Activated T-cell treated with anti-CD3 and anti-CD28 coated beads, Interleukin-2, amount 50 U/mL, for 72 hours (primary cell): ENCODE measurements at regions not wholly inside any gene's neighbourhood (a gene's known extent, or its start where the extent isn't known, plus 50 kb on each side); places are given as distances from the start of the nearest gene placed in this dataset.

Experiments used
- ATAC-seq, 2 donors: fragments of 150-1000 bp; cut with Tn5 transposase; replicated peaks in 1 of 2; 2 replicates each; pipeline ENCODE4 v1.10.0; 2021; ENCODE audit warnings: moderate library complexity in 2 of 2, mild to moderate bottlenecking in 1 of 2
- DNase-seq, 2 donors: peaks; one replicate each; pipeline ENCODE4 v3.0.0; 2021 to 2022; ENCODE audit warnings: mixed read lengths in 1 of 2
- H3K27ac Mint-ChIP-seq: one replicate; pipeline ENCODE4 v1.8.0; 2022; ENCODE audit warnings: mild to moderate bottlenecking, moderate library complexity, mixed read lengths
- H3K27me3 Mint-ChIP-seq: one replicate; pipeline ENCODE4 v1.8.0; 2022; ENCODE audit warnings: low read depth, mixed read lengths
- H3K36me3 Mint-ChIP-seq, 2 donors: one replicate each; pipeline ENCODE4 v1.8.0; 2022; ENCODE audit warnings: mixed read lengths in 2 of 2, mild to moderate bottlenecking in 1 of 2; ENCODE audit not compliant: insufficient read depth in 2 of 2
- H3K4me1 Mint-ChIP-seq: one replicate; pipeline ENCODE4 v1.8.0; 2022; ENCODE audit warnings: low read depth, mixed read lengths
- H3K4me3 Mint-ChIP-seq, 2 donors: one replicate each; pipeline ENCODE4 v1.8.0; 2022; ENCODE audit warnings: mild to moderate bottlenecking in 2 of 2, mixed read lengths in 2 of 2, moderate library complexity in 2 of 2
- H3K9me3 Mint-ChIP-seq, 2 donors: one replicate each; pipeline ENCODE4 v1.8.0; 2022; ENCODE audit warnings: mixed read lengths in 2 of 2

GRCh38 chr4:182107931-182108330 is 135.3 kb upstream of the TENM3 start:
- Mint-ChIP-seq H3K4me3 (no peak overlapping the region), H3K36me3 (no peaks in the 10 kb centered on the region), H3K9me3 (no peaks in the 10 kb centered on the region), H3K4me1 (no peaks in the 10 kb centered on the region), H3K27ac (no peak overlapping the region), H3K27me3 (no peaks in the 10 kb centered on the region)
- no peak for ATAC-seq
- no peak for DNase-seq

GRCh38 chr4:182111586-182111985 is 131.6 kb upstream of the TENM3 start:
- DNase-seq = no peak
- Mint-ChIP-seq H3K27ac (no peak overlapping the region), H3K9me3 (peaks cover 2 to 6% of the 10 kb centered on the region in 2 donors), H3K4me1 (no peaks in the 10 kb centered on the region), H3K36me3 (no peaks in the 10 kb centered on the region), H3K27me3 (no peaks in the 10 kb centered on the region), H3K4me3 (no peak overlapping the region)
- ATAC-seq = no peak

GRCh38 chr4:182113779-182114178 is 129.4 kb upstream of the TENM3 start:
- ATAC-seq = no peak
- Mint-ChIP-seq H3K36me3 (no peaks in the 10 kb centered on the region), H3K9me3 (peaks cover 3 to 6% of the 10 kb centered on the region in 2 donors)

GRCh38 chr4:182124359-182124758 is 118.8 kb upstream of the TENM3 start:
- Mint-ChIP-seq H3K36me3 (peaks cover 0 to 4% of the 10 kb centered on the region in 2 donors), H3K27me3 (no peaks in the 10 kb centered on the region), H3K4me3 (no peak overlapping the region), H3K9me3 (peaks cover 6 to 19% of the 10 kb centered on the region in 2 donors), H3K4me1 (no peaks in the 10 kb centered on the region), H3K27ac (no peak overlapping the region)
- ATAC-seq (no peak), DNase-seq (no peak)

More at GRCh38 chr4:182113779-182114178, 129.4 kb upstream of the TENM3 start:
- no peak for DNase-seq
- Mint-ChIP-seq H3K27ac (no peak overlapping the region), H3K4me3 (no peak overlapping the region), H3K27me3 (no peaks in the 10 kb centered on the region), H3K4me1 (no peaks in the 10 kb centered on the region)

- no peak for DNase-seq
- H3K27me3 Mint-ChIP-seq = no peaks in the 10 kb centered on the region
- no peaks in the 10 kb centered on the region for H3K36me3 Mint-ChIP-seq
- no peak overlapping the region for H3K4me3 Mint-ChIP-seq
- no peak overlapping the region for H3K27ac Mint-ChIP-seq
- ATAC-seq = no peak
- H3K9me3 Mint-ChIP-seq = peaks cover 5 to 14% of the 10 kb centered on the region in 2 donors
- no peaks in the 10 kb centered on the region for H3K4me1 Mint-ChIP-seq
Measured at GRCh38 chr4:182126096-182126495, 117.1 kb upstream of the TENM3 start.

- Mint-ChIP-seq H3K4me3 (no peak overlapping the region), H3K27ac (no peak overlapping the region), H3K36me3 (no peaks in the 10 kb centered on the region), H3K9me3 (peaks cover 5 to 14% of the 10 kb centered on the region in 2 donors), H3K27me3 (no peaks in the 10 kb centered on the region), H3K4me1 (no peaks in the 10 kb centered on the region)
- ATAC-seq = no peak
- DNase-seq = no peak
Measured at GRCh38 chr4:182126603-182127002, 116.6 kb upstream of the TENM3 start.

- no peaks in the 10 kb centered on the region for H3K4me1 Mint-ChIP-seq
- no peak overlapping the region for H3K27ac Mint-ChIP-seq
- H3K9me3 Mint-ChIP-seq = peaks cover 0 to 1% of the 10 kb centered on the region in 2 donors
- peaks cover 17% of the 10 kb centered on the region for H3K27me3 Mint-ChIP-seq
- DNase-seq (no peak), ATAC-seq (no peak)
- H3K36me3 Mint-ChIP-seq = no peaks in the 10 kb centered on the region
- H3K4me3 Mint-ChIP-seq = no peak overlapping the region
Measured at GRCh38 chr4:182133033-182133432, 110.2 kb upstream of the TENM3 start.

GRCh38 chr4:182134261-182134660 is 108.9 kb upstream of the TENM3 start:
- Mint-ChIP-seq H3K27me3 (peaks cover 22% of the 10 kb centered on the region), H3K27ac (no peak overlapping the region), H3K36me3 (no peaks in the 10 kb centered on the region), H3K9me3 (peaks cover 0 to 1% of the 10 kb centered on the region in 2 donors), H3K4me3 (no peak overlapping the region), H3K4me1 (no peaks in the 10 kb centered on the region)
- DNase-seq = no peak
- no peak for ATAC-seq

GRCh38 chr4:182136201-182136600 is 107.0 kb upstream of the TENM3 start:
- Mint-ChIP-seq H3K27me3 (peaks cover 36% of the 10 kb centered on the region), H3K36me3 (no peaks in the 10 kb centered on the region), H3K4me1 (no peaks in the 10 kb centered on the region), H3K27ac (no peak overlapping the region), H3K9me3 (peaks cover 0 to 1% of the 10 kb centered on the region in 2 donors), H3K4me3 (no peak overlapping the region)
- DNase-seq = no peak
- no peak for ATAC-seq

- H3K27ac Mint-ChIP-seq = no peak overlapping the region
- no peaks in the 10 kb centered on the region for H3K36me3 Mint-ChIP-seq
- DNase-seq = no peak
- H3K27me3 Mint-ChIP-seq = peaks cover 48% of the 10 kb centered on the region
- peaks cover 0 to 1% of the 10 kb centered on the region in 2 donors for H3K9me3 Mint-ChIP-seq
- no peak overlapping the region for H3K4me3 Mint-ChIP-seq
- H3K4me1 Mint-ChIP-seq = no peaks in the 10 kb centered on the region
- no peak for ATAC-seq
Measured at GRCh38 chr4:182137343-182137742, 105.9 kb upstream of the TENM3 start.

- Mint-ChIP-seq H3K9me3 (peaks cover 0 to 1% of the 10 kb centered on the region in 2 donors), H3K4me3 (peak overlapping the region in 1 of 2 donors; percentile 75), H3K27me3 (peaks cover 59% of the 10 kb centered on the region), H3K36me3 (peaks cover 1 to 2% of the 10 kb centered on the region in 2 donors), H3K27ac (no peak overlapping the region), H3K4me1 (peaks cover 12% of the 10 kb centered on the region)
- ATAC-seq (no peak), DNase-seq (no peak)
Measured at GRCh38 chr4:182139491-182139890, 103.7 kb upstream of the TENM3 start.

GRCh38 chr4:182140547-182140946 is 102.7 kb upstream of the TENM3 start:
- no peak for ATAC-seq
- Mint-ChIP-seq H3K9me3 (peaks cover 0 to 1% of the 10 kb centered on the region in 2 donors), H3K27ac (no peak overlapping the region), H3K36me3 (peaks cover 1 to 2% of the 10 kb centered on the region in 2 donors), H3K27me3 (peaks cover 64% of the 10 kb centered on the region), H3K4me1 (peaks cover 12% of the 10 kb centered on the region), H3K4me3 (no peak overlapping the region)
- no peak for DNase-seq

- peaks cover 69% of the 10 kb centered on the region for H3K27me3 Mint-ChIP-seq
- ATAC-seq (no peak), DNase-seq (no peak)
- no peak overlapping the region for H3K4me3 Mint-ChIP-seq
- peaks cover 12% of the 10 kb centered on the region for H3K4me1 Mint-ChIP-seq
- peaks cover 0 to 1% of the 10 kb centered on the region in 2 donors for H3K9me3 Mint-ChIP-seq
- peaks cover 1 to 2% of the 10 kb centered on the region in 2 donors for H3K36me3 Mint-ChIP-seq
- no peak overlapping the region for H3K27ac Mint-ChIP-seq
Measured at GRCh38 chr4:182141061-182141460, 102.1 kb upstream of the TENM3 start.
